NB4 (cell line): ENCODE measurements at regions not wholly inside any gene's neighbourhood (a gene's known extent, or its start where the extent isn't known, plus 50 kb on each side); places are given as distances from the start of the nearest gene placed in this dataset.

ENCODE experiments used
- CTCF ChIP-seq: IDR thresholded peaks from one replicate; pipeline ENCODE4 v1.5.1; 2012; ENCODE audit warnings: low read depth, low read length
- MAX ChIP-seq: IDR thresholded peaks from 2 replicates; pipeline ENCODE4 v1.6.1; 2011; ENCODE audit warnings: low read depth, low read length
- MYC ChIP-seq: IDR thresholded peaks from 2 replicates; pipeline ENCODE4 v1.6.1; 2011; ENCODE audit warnings: low read depth, low read length
- POLR2A ChIP-seq: IDR thresholded peaks from 2 replicates; pipeline ENCODE4 v1.6.1; 2011; ENCODE audit warnings: mild to moderate bottlenecking; ENCODE audit not compliant: insufficient read length; ENCODE audit errors: extremely low read depth

- TF ChIP-seq MAX (no peak), MYC (no peak), CTCF (no peak), POLR2A (no peak)
These were observed 162.0 kb upstream of the ZP4 start for GRCh38 chr1:238052496-238053266.
